NCI-H2227 (cell line): ENCODE measurements at regions not wholly inside any gene's neighbourhood (a gene's known extent, or its start where the extent isn't known, plus 50 kb on each side); places are given as distances from the start of the nearest gene placed in this dataset.
A peak's percentile ranks its signal among the peaks of the same experiment; 100 is the strongest.

ENCODE experiments used
- DNase-seq: peaks from one replicate; lab custom pipeline; 2025; ENCODE audit not compliant: unreplicated experiment; lab: John Stamatoyannopoulos, UW

- DNase-seq = no peak
Observed at GRCh38 chr10:42999385-43000020, 77.4 kb upstream of the RET start.

- no peak for DNase-seq
Observed at GRCh38 chr10:43000021-43000411, 76.9 kb upstream of the RET start.

GRCh38 chr10:43000651-43001426 is 76.0 kb upstream of the RET start:
- DNase-seq = no peak

GRCh38 chr10:43001427-43001795 is 75.5 kb upstream of the RET start:
- no peak for DNase-seq

GRCh38 chr10:43002596-43002995 is 74.3 kb upstream of the RET start:
- no peak for DNase-seq

- no peak for DNase-seq
Observed at GRCh38 chr10:43006490-43006889, 70.4 kb upstream of the RET start.

GRCh38 chr10:43012578-43012977 is 64.3 kb upstream of the RET start:
- DNase-seq = no peak

- no peak for DNase-seq
Observed at GRCh38 chr10:43013065-43013464, 63.8 kb upstream of the RET start.

- DNase-seq = no peak
Observed at GRCh38 chr10:43024524-43024923, 52.3 kb upstream of the RET start.

- no peak for DNase-seq
Observed at GRCh38 chr10:43024942-43025700, 51.7 kb upstream of the RET start.

- peak; percentile 54 for DNase-seq
Observed at GRCh38 chr10:43026039-43026973, 50.6 kb upstream of the RET start.
